ENCODE measurements at regions not wholly inside any gene's neighbourhood (a gene's known extent, or its start where the extent isn't known, plus 50 kb on each side); places are given as distances from the start of the nearest gene placed in this dataset.
"Not testable (repeated sequence)": the region's sequence is repeated elsewhere in the genome, so short reads cannot be mapped to it uniquely, and the experiment has no call there.

GRCh38 chr5:114953565-114953964, 216.1 kb downstream of the TRIM36 start:
- DNase-seq (ENCODE audit: low read depth) = no peak

- no peak for DNase-seq (ENCODE audit: low read depth)
Observed at GRCh38 chr5:114952876-114953275, 216.8 kb downstream of the TRIM36 start.

- DNase-seq (ENCODE audit: low read depth) = no peak
Observed at GRCh38 chr5:114949756-114950155, 220.0 kb downstream of the TRIM36 start.

- DNase-seq (ENCODE audit: low read depth) = no peak
Observed at GRCh38 chr5:114948986-114949621, 220.6 kb downstream of the TRIM36 start.

GRCh38 chr5:114948363-114948762, 221.3 kb downstream of the TRIM36 start:
- no peak for DNase-seq (ENCODE audit: low read depth)

GRCh38 chr5:114940709-114941108, 229.0 kb downstream of the TRIM36 start:
- DNase-seq (ENCODE audit: low read depth) = no peak

GRCh38 chr5:114935490-114935889, 234.2 kb downstream of the TRIM36 start:
- no peak for DNase-seq (ENCODE audit: low read depth)

- DNase-seq (ENCODE audit: low read depth) = no peak
Observed at GRCh38 chr5:114928644-114929462, 240.9 kb downstream of the TRIM36 start.

GRCh38 chr5:114924769-114925168, 244.9 kb downstream of the TRIM36 start:
- no peak for DNase-seq (ENCODE audit: low read depth)

- no peak for DNase-seq (ENCODE audit: low read depth)
Observed at GRCh38 chr5:114912189-114912920, 257.4 kb downstream of the TRIM36 start.

- no peak for DNase-seq (ENCODE audit: low read depth)
Observed at GRCh38 chr5:114910727-114911126, 259.0 kb downstream of the TRIM36 start.

- DNase-seq (ENCODE audit: low read depth) = no peak
Observed at GRCh38 chr5:114909424-114909823, 260.3 kb downstream of the TRIM36 start.

- no peak for DNase-seq (ENCODE audit: low read depth)
Observed at GRCh38 chr5:114903767-114904166, 265.9 kb downstream of the TRIM36 start.

GRCh38 chr5:114898602-114899001, 271.1 kb downstream of the TRIM36 start:
- DNase-seq (ENCODE audit: low read depth) = no peak

GRCh38 chr5:114883675-114884074, 286.0 kb downstream of the TRIM36 start:
- no peak for DNase-seq (ENCODE audit: low read depth)

GRCh38 chr5:114859438-114859735, 310.3 kb downstream of the TRIM36 start:
- no peak for DNase-seq (ENCODE audit: low read depth)

GRCh38 chr5:114858665-114859437, 310.9 kb downstream of the TRIM36 start:
- DNase-seq (ENCODE audit: low read depth) = no peak

- no peak for DNase-seq (ENCODE audit: low read depth)
Observed at GRCh38 chr5:114857941-114858551, 311.7 kb downstream of the TRIM36 start.

- not testable (repeated sequence) for DNase-seq (ENCODE audit: low read depth)
Observed at GRCh38 chr5:114844711-114845110, 325.0 kb downstream of the TRIM36 start.

GRCh38 chr5:114839360-114839759, 330.3 kb downstream of the TRIM36 start:
- no peak for DNase-seq (ENCODE audit: low read depth)

GRCh38 chr5:114838937-114839336, 330.8 kb downstream of the TRIM36 start:
- DNase-seq (ENCODE audit: low read depth) = no peak

- DNase-seq (ENCODE audit: low read depth) = no peak
Observed at GRCh38 chr5:114830114-114830513, 339.6 kb downstream of the TRIM36 start.

All from HS-5 (cell line).